Erythroblast (primary cell): ENCODE measurements at regions not wholly inside any gene's neighbourhood (a gene's known extent, or its start where the extent isn't known, plus 50 kb on each side); places are given as distances from the start of the nearest gene placed in this dataset.

Experiments
- GATA1 ChIP-seq: IDR thresholded peaks from 2 replicates; pipeline ENCODE4 v1.6.1; 2011; ENCODE audit warnings: low read depth, mild to moderate bottlenecking, control low read depth, low read length, moderate library complexity
- POLR2A ChIP-seq: IDR thresholded peaks from 2 replicates; pipeline ENCODE4 v1.6.1; 2011; ENCODE audit warnings: mild to moderate bottlenecking, low read length

GRCh38 chr6:53205778-53206177 lies 57.1 kb upstream of the GCM1 start:
- TF ChIP-seq POLR2A (no peak), GATA1 (no peak)
